Tibial artery (tissue), 4 donors: ENCODE measurements at regions not wholly inside any gene's neighbourhood (a gene's known extent, or its start where the extent isn't known, plus 50 kb on each side); places are given as distances from the start of the nearest gene placed in this dataset.

Source experiments
- DNase-seq, 2 donors: peaks; one replicate each; pipeline ENCODE4 v3.0.0-alpha.2; 2019
- H3K27ac ChIP-seq, 2 donors: fragments of 200-600 bp; sonication (generic) in 1 of 2; 1 replicate in 1 of 2; 2 replicates in 1 of 2; pipeline ENCODE4 v1.5.1; 2018 to 2019; ENCODE audit warnings: mild to moderate bottlenecking in 1 of 2
- H3K27me3 ChIP-seq, 2 donors: fragments of 200-600 bp; sonication (generic) in 1 of 2; one replicate each; pipeline versions ENCODE4 v1.5.1 to v1.6.0; 2016 to 2019
- H3K36me3 ChIP-seq, 3 donors: fragments of 200-600 bp; sonication (generic) in 2 of 3; one replicate each; pipeline ENCODE4 v1.5.1; 2016 to 2019; ENCODE audit warnings: mild to moderate bottlenecking in 2 of 3
- H3K4me1 ChIP-seq, 4 donors: fragments of 200-600 bp; sonication (generic) in 2 of 4; 1 replicate in 3 of 4; 2 replicates in 1 of 4; pipeline ENCODE4 v1.5.1; 2016 to 2019
- H3K4me3 ChIP-seq, 2 donors: fragments of 200-600 bp; sonication (generic) in 1 of 2; 1 replicate in 1 of 2; 2 replicates in 1 of 2; pipeline ENCODE4 v1.5.1; 2018 to 2019; ENCODE audit warnings: mild to moderate bottlenecking in 2 of 2
- H3K9me3 ChIP-seq, 3 donors: fragments of 200-600 bp; sonication (generic) in 1 of 3; one replicate each; pipeline ENCODE4 v1.5.1; 2016 to 2019
- intact Hi-C: fragments of 100-400 bp; cut with DNase I; formaldehyde crosslinking; loops from one replicate; pipeline ENCODE4 v1.15.0; 2023; ENCODE audit warnings: low total_unique reads
- TF ChIP-seq, protein P1 (sequence below), 2 experiments: fragments of 200-600 bp in 1 of 2; fragments of 450-650 bp in 1 of 2; IDR thresholded peaks; one replicate each; pipeline ENCODE4 v1.5.1; 2017 to 2019; ENCODE audit warnings: antibody characterized with exemption in 2 of 2, mild to moderate bottlenecking in 1 of 2, moderate library complexity in 1 of 2

DNA sequence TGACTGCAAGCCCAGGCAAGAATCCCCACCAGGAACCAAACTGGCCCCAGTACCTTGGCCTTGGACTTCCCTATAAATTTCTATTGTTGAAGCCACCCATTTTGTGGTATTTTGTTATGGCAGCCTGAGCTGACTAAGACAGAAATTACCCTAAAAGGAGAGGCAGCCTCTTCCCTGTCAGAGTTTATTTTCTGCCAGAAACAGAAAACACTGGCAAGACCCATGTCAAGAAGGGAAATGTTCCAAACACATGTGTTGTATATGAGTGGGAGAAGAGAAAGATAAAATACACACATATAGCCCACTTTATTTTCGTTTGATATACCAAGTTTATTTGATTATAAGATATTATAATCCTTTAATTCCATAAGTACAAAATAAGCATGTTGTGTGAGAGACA, 225.1 kb upstream of the FSHR start:
- TF ChIP-seq, protein P1, sequence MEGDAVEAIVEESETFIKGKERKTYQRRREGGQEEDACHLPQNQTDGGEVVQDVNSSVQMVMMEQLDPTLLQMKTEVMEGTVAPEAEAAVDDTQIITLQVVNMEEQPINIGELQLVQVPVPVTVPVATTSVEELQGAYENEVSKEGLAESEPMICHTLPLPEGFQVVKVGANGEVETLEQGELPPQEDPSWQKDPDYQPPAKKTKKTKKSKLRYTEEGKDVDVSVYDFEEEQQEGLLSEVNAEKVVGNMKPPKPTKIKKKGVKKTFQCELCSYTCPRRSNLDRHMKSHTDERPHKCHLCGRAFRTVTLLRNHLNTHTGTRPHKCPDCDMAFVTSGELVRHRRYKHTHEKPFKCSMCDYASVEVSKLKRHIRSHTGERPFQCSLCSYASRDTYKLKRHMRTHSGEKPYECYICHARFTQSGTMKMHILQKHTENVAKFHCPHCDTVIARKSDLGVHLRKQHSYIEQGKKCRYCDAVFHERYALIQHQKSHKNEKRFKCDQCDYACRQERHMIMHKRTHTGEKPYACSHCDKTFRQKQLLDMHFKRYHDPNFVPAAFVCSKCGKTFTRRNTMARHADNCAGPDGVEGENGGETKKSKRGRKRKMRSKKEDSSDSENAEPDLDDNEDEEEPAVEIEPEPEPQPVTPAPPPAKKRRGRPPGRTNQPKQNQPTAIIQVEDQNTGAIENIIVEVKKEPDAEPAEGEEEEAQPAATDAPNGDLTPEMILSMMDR (IDR thresholded peaks at IDR 0.05), result no peak
- no peaks in the 10 kb centered on the region for H3K36me3 ChIP-seq
- no peak for DNase-seq
- H3K9me3 ChIP-seq, result no peaks in the 10 kb centered on the region
- no peak overlapping the region for H3K27ac ChIP-seq
- intact Hi-C loops, result no loop called here
- H3K27me3 ChIP-seq, result no peaks in the 10 kb centered on the region
- no peak overlapping the region for H3K4me3 ChIP-seq
- no peaks in the 10 kb centered on the region for H3K4me1 ChIP-seq

- no peaks in the 10 kb centered on the region for H3K36me3 ChIP-seq
- no peaks in the 10 kb centered on the region for H3K9me3 ChIP-seq
- H3K27ac ChIP-seq, result no peak overlapping the region
- intact Hi-C loops, result no loop called here
- TF ChIP-seq, protein P1 (IDR thresholded peaks at IDR 0.05), result no peak
- no peak overlapping the region for H3K4me3 ChIP-seq
- H3K4me1 ChIP-seq, result no peaks in the 10 kb centered on the region
- no peak for DNase-seq
- H3K27me3 ChIP-seq, result no peaks in the 10 kb centered on the region
These were observed 216.9 kb upstream of the FSHR start for GRCh38 chr2:49371128-49371701.

GRCh38 chr2:49369650-49370049, 215.3 kb upstream of the FSHR start:
- H3K4me1 ChIP-seq, result no peaks in the 10 kb centered on the region
- TF ChIP-seq, protein P1 (IDR thresholded peaks at IDR 0.05), result no peak
- no peaks in the 10 kb centered on the region for H3K36me3 ChIP-seq
- H3K27ac ChIP-seq, result no peak overlapping the region
- H3K4me3 ChIP-seq, result no peak overlapping the region
- intact Hi-C loops, result no loop called here
- H3K27me3 ChIP-seq, result no peaks in the 10 kb centered on the region
- DNase-seq, result no peak
- no peaks in the 10 kb centered on the region for H3K9me3 ChIP-seq

- Histone ChIP-seq H3K9me3 (no peaks in the 10 kb centered on the region), H3K4me1 (no peaks in the 10 kb centered on the region), H3K4me3 (no peak overlapping the region), H3K27ac (no peak overlapping the region), H3K36me3 (no peaks in the 10 kb centered on the region), H3K27me3 (no peaks in the 10 kb centered on the region)
- TF ChIP-seq, protein P1 (IDR thresholded peaks at IDR 0.05), result no peak
- DNase-seq, result no peak
- intact Hi-C loops, result no loop called here
These were observed 214.8 kb upstream of the FSHR start for GRCh38 chr2:49369101-49369500.

DNA sequence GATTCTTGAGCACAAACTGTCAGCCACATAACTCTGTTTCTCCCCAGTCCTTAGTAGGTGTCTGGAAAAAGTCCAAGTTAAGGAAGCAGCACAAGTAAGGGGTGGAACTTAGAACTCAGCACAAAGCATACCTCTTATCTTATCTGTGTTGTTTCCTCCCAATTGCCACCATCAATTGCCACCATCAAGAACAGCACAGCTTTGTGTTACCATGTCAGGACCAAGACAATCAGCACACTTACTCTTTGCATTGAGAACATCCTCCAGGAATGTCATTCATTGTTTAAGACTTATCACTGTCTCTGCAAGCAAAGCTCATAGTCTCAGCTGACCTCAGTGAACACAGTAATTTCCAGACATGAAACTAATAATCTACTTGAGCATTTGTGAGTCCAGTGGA, 212.7 kb upstream of the FSHR start:
- Histone ChIP-seq H3K36me3 (no peaks in the 10 kb centered on the region), H3K4me1 (no peaks in the 10 kb centered on the region), H3K27me3 (no peaks in the 10 kb centered on the region), H3K9me3 (peaks cover 0 to 5% (median 0%) of the 10 kb centered on the region in 3 donors), H3K4me3 (no peak overlapping the region), H3K27ac (no peak overlapping the region)
- DNase-seq, result no peak
- TF ChIP-seq, protein P1 (IDR thresholded peaks at IDR 0.05), result no peak
- intact Hi-C loops, result no loop called here

DNA sequence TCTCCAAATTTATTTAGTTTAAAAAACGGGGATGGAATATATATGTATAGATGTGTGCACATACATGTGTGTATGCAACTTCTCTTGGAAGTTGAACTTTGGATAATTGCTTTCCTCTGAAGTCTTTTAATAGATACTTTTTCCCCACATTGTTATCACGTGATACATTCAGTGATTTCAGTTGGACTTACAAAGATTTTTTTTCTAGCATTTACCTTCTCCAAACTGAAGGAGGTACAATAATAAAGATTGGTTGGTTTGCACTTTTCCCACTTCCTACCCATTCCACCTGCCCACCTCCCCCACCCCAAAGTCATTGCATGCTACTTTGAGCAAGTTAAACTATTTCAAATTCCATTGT, 206.1 kb upstream of the FSHR start:
- TF ChIP-seq, protein P1 (IDR thresholded peaks at IDR 0.05), result no peak
- H3K27me3 ChIP-seq, result no peaks in the 10 kb centered on the region
- DNase-seq, result no peak
- intact Hi-C loops, result no loop called here
- no peaks in the 10 kb centered on the region for H3K4me1 ChIP-seq
- no peaks in the 10 kb centered on the region for H3K36me3 ChIP-seq
- H3K27ac ChIP-seq, result no peak overlapping the region
- peaks cover 0 to 5% (median 0%) of the 10 kb centered on the region in 3 donors for H3K9me3 ChIP-seq
- H3K4me3 ChIP-seq, result no peak overlapping the region
